ENCODE measurements at regions not wholly inside any gene's neighbourhood (a gene's known extent, or its start where the extent isn't known, plus 50 kb on each side); places are given as distances from the start of the nearest gene placed in this dataset.

GRCh38 chr2:226234187-226234586, 565.4 kb downstream of the IRS1 start:
- H3K27ac ChIP-seq (ENCODE audit: low read depth in 2 of 2, low read length in 2 of 2) = no peak overlapping the region
- H3K27me3 ChIP-seq (ENCODE audit: control insufficient read depth, insufficient read depth, low read length) = no peaks in the 10 kb centered on the region
- intact Hi-C loops (cut with DNase I) = no loop called here
- FAIRE-seq (no peak), DNase-seq (no peak)
- no peaks in the 10 kb centered on the region for H3K4me1 ChIP-seq (ENCODE audit: control insufficient read depth in 2 of 3, insufficient read depth in 2 of 3, low read depth in 1 of 3, low read length in 3 of 3)
- H3K9me3 ChIP-seq (ENCODE audit: control insufficient read depth in 2 of 3, insufficient read depth in 1 of 3, low read length in 3 of 3) = peaks cover 0 to 2% (median 0%) of the 10 kb centered on the region in 3 donors
- TF ChIP-seq, protein P1, sequence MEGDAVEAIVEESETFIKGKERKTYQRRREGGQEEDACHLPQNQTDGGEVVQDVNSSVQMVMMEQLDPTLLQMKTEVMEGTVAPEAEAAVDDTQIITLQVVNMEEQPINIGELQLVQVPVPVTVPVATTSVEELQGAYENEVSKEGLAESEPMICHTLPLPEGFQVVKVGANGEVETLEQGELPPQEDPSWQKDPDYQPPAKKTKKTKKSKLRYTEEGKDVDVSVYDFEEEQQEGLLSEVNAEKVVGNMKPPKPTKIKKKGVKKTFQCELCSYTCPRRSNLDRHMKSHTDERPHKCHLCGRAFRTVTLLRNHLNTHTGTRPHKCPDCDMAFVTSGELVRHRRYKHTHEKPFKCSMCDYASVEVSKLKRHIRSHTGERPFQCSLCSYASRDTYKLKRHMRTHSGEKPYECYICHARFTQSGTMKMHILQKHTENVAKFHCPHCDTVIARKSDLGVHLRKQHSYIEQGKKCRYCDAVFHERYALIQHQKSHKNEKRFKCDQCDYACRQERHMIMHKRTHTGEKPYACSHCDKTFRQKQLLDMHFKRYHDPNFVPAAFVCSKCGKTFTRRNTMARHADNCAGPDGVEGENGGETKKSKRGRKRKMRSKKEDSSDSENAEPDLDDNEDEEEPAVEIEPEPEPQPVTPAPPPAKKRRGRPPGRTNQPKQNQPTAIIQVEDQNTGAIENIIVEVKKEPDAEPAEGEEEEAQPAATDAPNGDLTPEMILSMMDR (IDR thresholded peaks at IDR 0.05; ENCODE audit: borderline replicate concordance, extremely low read depth, insufficient read depth) = no peak
- no peaks in the 10 kb centered on the region for H3K36me3 ChIP-seq (ENCODE audit: control insufficient read depth in 2 of 3, insufficient read depth in 3 of 3, low read length in 3 of 3)
- no peak overlapping the region for H3K9ac ChIP-seq (ENCODE audit: low read length in 3 of 3)
- H3K4me3 ChIP-seq (ENCODE audit: low read length in 3 of 3) = no peak overlapping the region

DNA sequence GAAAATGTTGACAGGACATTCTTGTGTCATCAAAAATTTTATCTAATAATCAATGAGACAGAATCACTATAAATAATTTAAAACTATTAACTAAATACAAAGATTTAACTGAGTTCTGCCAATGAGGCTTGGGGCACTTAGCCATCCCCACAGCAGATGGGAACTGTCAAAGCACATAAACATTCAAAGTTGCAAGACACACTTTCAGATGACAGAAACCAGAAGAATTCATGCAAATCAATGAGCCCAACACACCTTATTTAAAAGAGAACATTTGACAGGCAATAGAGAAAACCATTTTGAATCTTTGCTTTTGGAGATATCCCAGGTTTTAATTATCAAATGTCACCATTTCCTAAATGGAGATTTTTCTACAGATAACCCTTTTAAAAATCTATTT, 566.2 kb downstream of the IRS1 start:
- Histone ChIP-seq H3K9ac (ENCODE audit: low read length in 3 of 3) (no peak overlapping the region), H3K27me3 (ENCODE audit: control insufficient read depth, insufficient read depth, low read length) (no peaks in the 10 kb centered on the region), H3K4me3 (ENCODE audit: low read length in 3 of 3) (no peak overlapping the region), H3K36me3 (ENCODE audit: control insufficient read depth in 2 of 3, insufficient read depth in 3 of 3, low read length in 3 of 3) (no peaks in the 10 kb centered on the region), H3K27ac (ENCODE audit: low read depth in 2 of 2, low read length in 2 of 2) (no peak overlapping the region), H3K9me3 (ENCODE audit: control insufficient read depth in 2 of 3, insufficient read depth in 1 of 3, low read length in 3 of 3) (peaks cover 0 to 2% (median 0%) of the 10 kb centered on the region in 3 donors), H3K4me1 (ENCODE audit: control insufficient read depth in 2 of 3, insufficient read depth in 2 of 3, low read depth in 1 of 3, low read length in 3 of 3) (no peaks in the 10 kb centered on the region)
- intact Hi-C loops (cut with DNase I) = no loop called here
- no peak for DNase-seq
- no peak for FAIRE-seq
- TF ChIP-seq, protein P1 (IDR thresholded peaks at IDR 0.05; ENCODE audit: borderline replicate concordance, extremely low read depth, insufficient read depth) = no peak

GRCh38 chr2:226228080-226228479, 571.5 kb downstream of the IRS1 start:
- TF ChIP-seq, protein P1 (IDR thresholded peaks at IDR 0.05; ENCODE audit: borderline replicate concordance, extremely low read depth, insufficient read depth) = no peak
- FAIRE-seq = no peak
- intact Hi-C loops (cut with DNase I) = no loop called here

DNA sequence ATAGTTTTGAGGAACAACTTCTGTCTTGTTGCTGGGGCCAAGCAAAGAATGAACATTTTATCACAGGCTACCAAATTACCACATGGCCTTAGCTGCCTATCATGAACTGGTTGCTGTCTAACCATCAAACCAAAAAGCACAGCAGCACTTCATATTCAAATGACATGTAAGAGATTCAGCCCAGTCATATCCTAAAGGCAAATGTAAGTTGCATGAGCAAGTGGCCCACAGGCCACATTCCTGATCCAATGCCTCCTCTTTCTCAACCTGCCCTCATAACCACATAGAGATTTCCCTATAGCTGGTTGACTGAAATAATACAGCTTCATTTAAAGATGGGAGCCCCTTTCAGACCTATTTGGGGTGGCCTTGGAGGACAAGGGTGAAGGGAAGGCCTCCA, 572.3 kb downstream of the IRS1 start:
- intact Hi-C loops (cut with DNase I) = no loop called here
- FAIRE-seq = no peak
- Histone ChIP-seq H3K27ac (ENCODE audit: low read depth in 2 of 2, low read length in 2 of 2) (no peak overlapping the region), H3K36me3 (ENCODE audit: control insufficient read depth in 2 of 3, insufficient read depth in 3 of 3, low read length in 3 of 3) (no peaks in the 10 kb centered on the region), H3K9me3 (ENCODE audit: control insufficient read depth in 2 of 3, insufficient read depth in 1 of 3, low read length in 3 of 3) (peaks cover 0 to 2% (median 0%) of the 10 kb centered on the region in 3 donors), H3K4me1 (ENCODE audit: control insufficient read depth in 2 of 3, insufficient read depth in 2 of 3, low read depth in 1 of 3, low read length in 3 of 3) (no peaks in the 10 kb centered on the region), H3K27me3 (ENCODE audit: control insufficient read depth, insufficient read depth, low read length) (no peaks in the 10 kb centered on the region), H3K9ac (ENCODE audit: low read length in 3 of 3) (no peak overlapping the region), H3K4me3 (ENCODE audit: low read length in 3 of 3) (no peak overlapping the region)
- DNase-seq = no peak
- TF ChIP-seq, protein P1 (IDR thresholded peaks at IDR 0.05; ENCODE audit: borderline replicate concordance, extremely low read depth, insufficient read depth) = no peak

More at GRCh38 chr2:226228080-226228479, 571.5 kb downstream of the IRS1 start:
- Histone ChIP-seq H3K4me3 (ENCODE audit: low read length in 3 of 3) (no peak overlapping the region), H3K9ac (ENCODE audit: low read length in 3 of 3) (no peak overlapping the region), H3K27me3 (ENCODE audit: control insufficient read depth, insufficient read depth, low read length) (no peaks in the 10 kb centered on the region), H3K36me3 (ENCODE audit: control insufficient read depth in 2 of 3, insufficient read depth in 3 of 3, low read length in 3 of 3) (no peaks in the 10 kb centered on the region), H3K4me1 (ENCODE audit: control insufficient read depth in 2 of 3, insufficient read depth in 2 of 3, low read depth in 1 of 3, low read length in 3 of 3) (no peaks in the 10 kb centered on the region), H3K9me3 (ENCODE audit: control insufficient read depth in 2 of 3, insufficient read depth in 1 of 3, low read length in 3 of 3) (peaks cover 0 to 2% (median 0%) of the 10 kb centered on the region in 3 donors), H3K27ac (ENCODE audit: low read depth in 2 of 2, low read length in 2 of 2) (no peak overlapping the region)
- no peak for DNase-seq
